ENCODE measurements at regions not wholly inside any gene's neighbourhood (a gene's known extent, or its start where the extent isn't known, plus 50 kb on each side); places are given as distances from the start of the nearest gene placed in this dataset.

GRCh38 chr10:29925771-29926692, 133.4 kb downstream of the JCAD start:
- no peaks in the 10 kb centered on the region for H3K9me1 ChIP-seq (ENCODE audit: control insufficient read depth, insufficient read depth, low read length)
- H3K9me3 ChIP-seq (replicated peaks; ENCODE audit: control insufficient read depth, insufficient read depth, low read depth, low read length), result no peaks in the 10 kb centered on the region
- no peaks in the 10 kb centered on the region for H4K20me1 ChIP-seq (replicated peaks; ENCODE audit: control insufficient read depth, insufficient read depth, low read length)
- no peaks in the 10 kb centered on the region for H3K4me1 ChIP-seq (replicated peaks in 1 of 2; ENCODE audit: control insufficient read depth in 2 of 2, insufficient read depth in 2 of 2, low read length in 2 of 2)
- no peaks in the 10 kb centered on the region for H3K36me3 ChIP-seq (ENCODE audit: control insufficient read depth, insufficient read depth, low read length)
- DNase-seq (ENCODE audit: extremely low read depth in 1 of 4, low spot score in 3 of 4) (no peak), ATAC-seq (no peak), FAIRE-seq (no peak)
- no peaks in the 10 kb centered on the region for H3K79me2 ChIP-seq (ENCODE audit: control insufficient read depth, insufficient read depth, low read length)
- in situ Hi-C loops (cut with MboI) (no loop called here), intact Hi-C loops (cut with micrococcal nuclease) (no loop called here)
- TF ChIP-seq POLR2A (conservative IDR thresholded peaks at IDR 0.05) (no peak), BHLHE40 (IDR thresholded peaks at IDR 0.05; ENCODE audit: low read length) (no peak), ZNF644 (tag; IDR thresholded peaks at IDR 0.05; ENCODE audit: low read depth) (no peak), EP300 (IDR thresholded peaks at IDR 0.05; ENCODE audit: low read length) (no peak), FOXA3 (CRISPR knock-in tag; conservative IDR thresholded peaks at IDR 0.05 in 1 of 2, IDR thresholded peaks at IDR 0.05 in 1 of 2) (no peak), TEAD2 (tag; IDR thresholded peaks at IDR 0.05) (no peak)
- no peak overlapping the region for H3K4me2 ChIP-seq (ENCODE audit: insufficient read depth, low read length)
- BruUV-seq (replicated peaks), result no TSS peak
- ChIA-PET CTCF (ENCODE audit: low intra/inter-chr PET ratio) (no interaction called here), POLR2A (no interaction called here)
- 0% methylated on average over 12 of the region's 12 CpGs for WGBS (ENCODE audit: insufficient coverage, low coverage, missing lambda C conversion rate)
- peaks cover 0 to 5% of the 10 kb centered on the region in 2 experiments; a peak in 3 of 5 replicates for H3K27me3 ChIP-seq (ENCODE audit: control insufficient read depth in 2 of 2, insufficient read depth in 2 of 2, low read length in 2 of 2)
- no peak overlapping the region for H3K27ac ChIP-seq (ENCODE audit: extremely low read depth, low read depth, low read length)
- H3K9ac ChIP-seq (ENCODE audit: insufficient read depth in 1 of 2, low read depth in 2 of 2, low read length in 2 of 2), result no peak overlapping the region
- H2AFZ ChIP-seq (ENCODE audit: low read depth, low read length), result no peak overlapping the region
- no peak overlapping the region for H3K4me3 ChIP-seq

GRCh38 chr10:29924436-29924835, 134.9 kb downstream of the JCAD start:
- peaks cover 0 to 15% of the 10 kb centered on the region in 2 experiments; a peak in 4 of 5 replicates for H3K27me3 ChIP-seq (ENCODE audit: control insufficient read depth in 2 of 2, insufficient read depth in 2 of 2, low read length in 2 of 2)
- no peaks in the 10 kb centered on the region for H4K20me1 ChIP-seq (replicated peaks; ENCODE audit: control insufficient read depth, insufficient read depth, low read length)
- in situ Hi-C loops (cut with MboI) (no loop called here), intact Hi-C loops (cut with micrococcal nuclease) (no loop called here)
- ChIA-PET CTCF (ENCODE audit: low intra/inter-chr PET ratio) (no interaction called here), POLR2A (no interaction called here)
- no peak overlapping the region for H3K9ac ChIP-seq (ENCODE audit: insufficient read depth in 1 of 2, low read depth in 2 of 2, low read length in 2 of 2)
- no peak overlapping the region for H3K4me2 ChIP-seq (ENCODE audit: insufficient read depth, low read length)
- TF ChIP-seq ZNF253 (CRISPR knock-in tag; conservative IDR thresholded peaks at IDR 0.05) (no peak), HNRNPL (IDR thresholded peaks at IDR 0.05; ENCODE audit: low read depth, low read length) (no peak), ZNF347 (CRISPR knock-in tag; IDR thresholded peaks at IDR 0.05; ENCODE audit: low read depth) (no peak), USF1 (CRISPR knock-in tag; IDR thresholded peaks at IDR 0.05) (no peak), PCBP2 (IDR thresholded peaks at IDR 0.05; ENCODE audit: low read depth, low read length, poor library complexity, severe bottlenecking) (no peak), ETV5 (CRISPR knock-in tag; IDR thresholded peaks at IDR 0.05; ENCODE audit: low read depth) (no peak), ARNT (IDR thresholded peaks at IDR 0.05) (no peak)
- TF ChIP-seq, protein P1, sequence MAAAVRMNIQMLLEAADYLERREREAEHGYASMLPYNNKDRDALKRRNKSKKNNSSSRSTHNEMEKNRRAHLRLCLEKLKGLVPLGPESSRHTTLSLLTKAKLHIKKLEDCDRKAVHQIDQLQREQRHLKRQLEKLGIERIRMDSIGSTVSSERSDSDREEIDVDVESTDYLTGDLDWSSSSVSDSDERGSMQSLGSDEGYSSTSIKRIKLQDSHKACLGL (CRISPR knock-in tag; IDR thresholded peaks at IDR 0.05; ENCODE audit: borderline replicate concordance, poor library complexity, severe bottlenecking), result no peak
- H2AFZ ChIP-seq (ENCODE audit: low read depth, low read length), result no peak overlapping the region
- no peaks in the 10 kb centered on the region for H3K36me3 ChIP-seq (ENCODE audit: control insufficient read depth, insufficient read depth, low read length)
- H3K9me3 ChIP-seq (replicated peaks; ENCODE audit: control insufficient read depth, insufficient read depth, low read depth, low read length), result no peaks in the 10 kb centered on the region
- ATAC-seq (no peak), FAIRE-seq (no peak), DNase-seq (ENCODE audit: extremely low read depth in 1 of 4, low spot score in 3 of 4) (no peak)
- H3K9me1 ChIP-seq (ENCODE audit: control insufficient read depth, insufficient read depth, low read length), result no peaks in the 10 kb centered on the region
- BruUV-seq (replicated peaks), result no TSS peak
- H3K27ac ChIP-seq (ENCODE audit: extremely low read depth, low read depth, low read length), result no peak overlapping the region
- no peaks in the 10 kb centered on the region for H3K4me1 ChIP-seq (replicated peaks in 1 of 2; ENCODE audit: control insufficient read depth in 2 of 2, insufficient read depth in 2 of 2, low read length in 2 of 2)
- 0% methylated on average over 3 of the region's 3 CpGs for WGBS (ENCODE audit: insufficient coverage, low coverage, missing lambda C conversion rate)
- no peaks in the 10 kb centered on the region for H3K79me2 ChIP-seq (ENCODE audit: control insufficient read depth, insufficient read depth, low read length)
- no peak overlapping the region for H3K4me3 ChIP-seq

Measured in K562 (cell line).